AG04449 (cell line): ENCODE measurements at regions not wholly inside any gene's neighbourhood (a gene's known extent, or its start where the extent isn't known, plus 50 kb on each side); places are given as distances from the start of the nearest gene placed in this dataset.
A peak's percentile ranks its signal among the peaks of the same experiment; 100 is the strongest.

Experiments
- CTCF ChIA-PET: fragments of 350-600 bp; formaldehyde crosslinking; extraction: SDS; loops from one replicate; lab custom pipeline; 2021; ENCODE audit warnings: antibody characterized with exemption; lab: Yijun Ruan, JAX
- POLR2A ChIA-PET: fragments of 400-600, 350-600 bp; formaldehyde crosslinking; extraction: SDS; loops from one replicate; lab custom pipeline; 2020; ENCODE audit warnings: antibody characterized with exemption, inconsistent platforms; lab: Yijun Ruan, JAX
- DNase-seq: peaks from one replicate; pipeline ENCODE4 v3.0.0-alpha.2; 2010; ENCODE audit warnings: low read depth, low spot score
- H3K4me3 ChIP-seq: 2 replicates; pipeline ENCODE4 v1.5.1; 2011; ENCODE audit warnings: low read depth, mild to moderate bottlenecking, control low read depth, low read length
- CTCF ChIP-seq: IDR thresholded peaks from one replicate; pipeline ENCODE4 v1.5.1; 2011; ENCODE audit warnings: mild to moderate bottlenecking, moderate library complexity, low read length, control low read depth, inconsistent platforms; ENCODE audit not compliant: insufficient read depth; ENCODE audit errors: missing control alignments

GRCh38 chr12:22971701-22972191 lies 346.8 kb downstream of the ETNK1 start:
- H3K4me3 ChIP-seq = no peak overlapping the region
- DNase-seq = no peak
- no peak for TF ChIP-seq CTCF
- CTCF ChIA-PET = no interaction called here
- POLR2A ChIA-PET = no interaction called here

DNA sequence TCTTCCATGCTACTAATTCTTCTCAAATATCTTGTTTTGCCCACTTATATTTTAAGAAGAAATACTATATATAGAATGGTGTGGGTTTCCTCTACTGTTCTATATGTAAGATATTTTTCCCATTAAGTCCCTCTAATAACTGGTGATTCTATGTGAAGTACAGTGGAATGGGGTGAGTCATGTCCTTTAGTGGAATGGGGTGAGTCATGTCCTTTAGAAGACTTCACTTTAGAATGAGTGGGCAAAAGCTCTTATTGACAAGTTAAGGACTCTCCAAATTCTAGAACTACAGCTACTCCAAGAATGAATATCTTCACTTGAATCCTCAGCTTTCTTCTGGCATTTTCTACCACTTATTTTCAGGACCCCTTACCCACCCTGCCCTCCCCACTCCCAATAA lies 349.9 kb downstream of the ETNK1 start:
- ChIA-PET POLR2A (no interaction called here), CTCF (no interaction called here)
- no peak for TF ChIP-seq CTCF
- peak; percentile 29 for DNase-seq
- H3K4me3 ChIP-seq = no peak overlapping the region

- no peak for TF ChIP-seq CTCF
- ChIA-PET CTCF (interaction anchor here (1.5 to 2.0 kb wide), 3 partner anchors 10 to 123 kb away, joined by 3 to 11 read pairs (median 4); no protein-coding TSS in a partner anchor), POLR2A (no interaction called here)
- DNase-seq = peak; percentile 65
- no peak overlapping the region for H3K4me3 ChIP-seq
These were observed 354.0 kb downstream of the ETNK1 start for GRCh38 chr12:22978962-22979361.

- DNase-seq = no peak
- ChIA-PET CTCF (interaction anchor here (1.5 to 2.0 kb wide), 3 partner anchors 9 to 124 kb away, joined by 3 to 11 read pairs (median 4); no protein-coding TSS in a partner anchor), POLR2A (no interaction called here)
- H3K4me3 ChIP-seq = no peak overlapping the region
- TF ChIP-seq CTCF = no peak
These were observed 355.0 kb downstream of the ETNK1 start for GRCh38 chr12:22979854-22980469.

- POLR2A ChIA-PET = interaction anchor here (0.6 kb wide), 1 partner anchor 68 kb away, joined by 3 read pairs; no protein-coding TSS in a partner anchor
- TF ChIP-seq CTCF = no peak
- CTCF ChIA-PET = interaction anchor here (0.7 to 3.3 kb wide), 6 partner anchors 8 to 311 kb away, joined by 3 to 36 read pairs (median 3); no protein-coding TSS in a partner anchor
- H3K4me3 ChIP-seq = no peak overlapping the region
- no peak for DNase-seq
These were observed 356.7 kb downstream of the ETNK1 start for GRCh38 chr12:22981711-22982110.

DNA sequence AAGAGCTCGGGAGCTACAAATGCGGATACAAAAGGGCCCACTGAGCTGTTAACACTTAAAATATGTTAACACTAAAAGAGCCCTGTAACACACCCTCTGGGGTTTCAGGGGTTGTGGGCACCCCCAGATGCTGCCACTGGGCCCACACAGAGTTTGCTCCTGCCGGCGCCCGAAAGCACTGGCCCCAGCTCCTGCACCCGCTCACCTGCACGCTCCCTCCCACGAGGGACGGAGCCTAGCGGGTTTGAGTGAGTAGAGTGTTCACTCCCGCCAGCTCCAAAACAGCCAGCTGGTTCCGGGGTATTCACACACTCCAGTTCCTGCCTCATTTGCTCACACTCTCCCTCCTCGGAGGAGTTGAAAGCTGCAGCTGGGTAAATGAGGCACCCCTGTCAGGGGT lies 357.7 kb downstream of the ETNK1 start:
- no peak for TF ChIP-seq CTCF
- ChIA-PET POLR2A (interaction anchor here (0.7 kb wide), 1 partner anchor 254 kb away, joined by 3 read pairs; no protein-coding TSS in a partner anchor), CTCF (interaction anchor here (3.3 kb wide), 1 partner anchor 126 kb away, joined by 36 read pairs; no protein-coding TSS in a partner anchor)
- no peak overlapping the region for H3K4me3 ChIP-seq
- DNase-seq = no peak
